H1 (cell line): ENCODE measurements at regions not wholly inside any gene's neighbourhood (a gene's known extent, or its start where the extent isn't known, plus 50 kb on each side); places are given as distances from the start of the nearest gene placed in this dataset.

Experiments used
- EP300 ChIP-seq, 2 experiments: IDR thresholded peaks; 1 replicate in 1 of 2; 2 replicates in 1 of 2; pipeline ENCODE4 v1.6.1; 2011 to 2012; ENCODE audit warnings: low read depth in 2 of 2, low read length in 2 of 2, mild to moderate bottlenecking in 2 of 2, borderline replicate concordance in 1 of 2, inconsistent platforms in 1 of 2, moderate library complexity in 1 of 2
- GTF2F1 ChIP-seq: IDR thresholded peaks from 2 replicates; pipeline ENCODE4 v1.6.1; 2012; ENCODE audit warnings: low read depth, low read length, improper control_type of control experiment, borderline replicate concordance
- JUN ChIP-seq: IDR thresholded peaks from 2 replicates; pipeline ENCODE4 v1.6.1; 2011; ENCODE audit warnings: low read depth, mild to moderate bottlenecking, improper control_type of control experiment, low read length
- PHF8 ChIP-seq: fragments of 200-600 bp; sonication (generic); conservative IDR thresholded peaks from 2 replicates; pipeline ENCODE4 v1.7.1; 2012; ENCODE audit warnings: low read depth, mild to moderate bottlenecking, inconsistent platforms, low read length, moderate library complexity
- POLR2A ChIP-seq, 2 experiments: IDR thresholded peaks; 1 replicate in 1 of 2; 2 replicates in 1 of 2; pipeline ENCODE4 v1.6.1; 2011; ENCODE audit warnings: low read depth in 2 of 2, low read length in 2 of 2, mild to moderate bottlenecking in 2 of 2; ENCODE audit errors: control extremely low read depth in 1 of 2
- POLR2AphosphoS5 ChIP-seq: IDR thresholded peaks from 2 replicates; pipeline ENCODE4 v1.6.1; 2011; ENCODE audit warnings: low read depth, low read length
- RFX5 ChIP-seq: IDR thresholded peaks from 2 replicates; pipeline ENCODE4 v1.6.1; 2011; ENCODE audit warnings: low read depth, low read length, improper control_type of control experiment, borderline replicate concordance
- SP1 ChIP-seq: IDR thresholded peaks from 2 replicates; pipeline ENCODE4 v1.6.1; 2011; ENCODE audit warnings: low read depth, low read length
- SUZ12 ChIP-seq: fragments of 200-600 bp; sonication (generic); IDR thresholded peaks from 2 replicates; pipeline ENCODE4 v1.6.1; 2012; ENCODE audit warnings: mild to moderate bottlenecking, inconsistent platforms, low read length, moderate library complexity, mixed read lengths
- TF ChIP-seq, protein P1 (sequence below), 3 experiments: IDR thresholded peaks; 1 replicate in 2 of 3; 2 replicates in 1 of 3; pipeline versions ENCODE4 v1.5.1 to v1.6.1; 2011; ENCODE audit warnings: low read length in 3 of 3, mild to moderate bottlenecking in 3 of 3, inconsistent platforms in 2 of 3, low read depth in 1 of 3, moderate library complexity in 1 of 3; ENCODE audit not compliant: insufficient read depth in 1 of 3; ENCODE audit errors: control extremely low read depth in 1 of 3

DNA sequence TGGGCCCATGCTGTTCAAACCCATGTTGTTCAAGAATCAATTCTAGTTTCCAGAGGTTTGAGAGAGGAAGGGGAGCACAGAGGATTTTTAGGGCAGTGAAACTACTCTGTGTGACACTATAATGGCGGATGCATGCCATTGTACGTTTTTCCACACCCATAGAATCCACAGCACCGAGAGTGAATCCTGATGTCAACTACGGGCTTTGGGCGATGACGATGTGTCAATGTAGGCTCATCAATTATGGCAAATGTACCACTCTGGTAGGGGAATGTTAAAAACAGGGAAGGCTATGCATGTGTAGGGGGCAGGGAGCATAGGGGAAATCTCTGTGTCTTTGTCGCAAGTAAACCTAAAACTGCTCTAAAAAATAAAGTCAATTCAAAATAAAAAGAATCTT, 70.7 kb upstream of the UBAC2 start:
- TF ChIP-seq EP300 (IDR thresholded peaks at IDR 0.05; ENCODE audit: borderline replicate concordance in 1 of 2, low read depth in 2 of 2, low read length in 2 of 2), result no peak
- TF ChIP-seq GTF2F1, result no peak
- TF ChIP-seq, protein P1, sequence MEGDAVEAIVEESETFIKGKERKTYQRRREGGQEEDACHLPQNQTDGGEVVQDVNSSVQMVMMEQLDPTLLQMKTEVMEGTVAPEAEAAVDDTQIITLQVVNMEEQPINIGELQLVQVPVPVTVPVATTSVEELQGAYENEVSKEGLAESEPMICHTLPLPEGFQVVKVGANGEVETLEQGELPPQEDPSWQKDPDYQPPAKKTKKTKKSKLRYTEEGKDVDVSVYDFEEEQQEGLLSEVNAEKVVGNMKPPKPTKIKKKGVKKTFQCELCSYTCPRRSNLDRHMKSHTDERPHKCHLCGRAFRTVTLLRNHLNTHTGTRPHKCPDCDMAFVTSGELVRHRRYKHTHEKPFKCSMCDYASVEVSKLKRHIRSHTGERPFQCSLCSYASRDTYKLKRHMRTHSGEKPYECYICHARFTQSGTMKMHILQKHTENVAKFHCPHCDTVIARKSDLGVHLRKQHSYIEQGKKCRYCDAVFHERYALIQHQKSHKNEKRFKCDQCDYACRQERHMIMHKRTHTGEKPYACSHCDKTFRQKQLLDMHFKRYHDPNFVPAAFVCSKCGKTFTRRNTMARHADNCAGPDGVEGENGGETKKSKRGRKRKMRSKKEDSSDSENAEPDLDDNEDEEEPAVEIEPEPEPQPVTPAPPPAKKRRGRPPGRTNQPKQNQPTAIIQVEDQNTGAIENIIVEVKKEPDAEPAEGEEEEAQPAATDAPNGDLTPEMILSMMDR (IDR thresholded peaks at IDR 0.05; ENCODE audit: control extremely low read depth in 1 of 3, insufficient read depth in 1 of 3, low read depth in 1 of 3, low read length in 3 of 3), result no peak
- TF ChIP-seq SUZ12, result no peak
- no peak for TF ChIP-seq SP1
- TF ChIP-seq POLR2A (IDR thresholded peaks at IDR 0.05; ENCODE audit: control extremely low read depth in 1 of 2, low read depth in 2 of 2, low read length in 2 of 2), result no peak
- no peak for TF ChIP-seq POLR2AphosphoS5
- TF ChIP-seq PHF8, result no peak
- no peak for TF ChIP-seq JUN
- no peak for TF ChIP-seq RFX5
